ENCODE measurements at regions not wholly inside any gene's neighbourhood (a gene's known extent, or its start where the extent isn't known, plus 50 kb on each side); places are given as distances from the start of the nearest gene placed in this dataset.

- no peak overlapping the region for H3K27ac Mint-ChIP-seq
- intact Hi-C loops (cut with DNase I, micrococcal nuclease): no loop called here
- POLR2A ChIA-PET: no interaction called here
- ATAC-seq (no peak), DNase-seq (no peak)
- no peak overlapping the region for H3K4me3 Mint-ChIP-seq
- peaks cover 6% of the 10 kb centered on the region for H3K27me3 Mint-ChIP-seq
- no peaks in the 10 kb centered on the region for H3K36me3 Mint-ChIP-seq (ENCODE audit: low read depth)
- no peaks in the 10 kb centered on the region for H3K4me1 Mint-ChIP-seq
- no peaks in the 10 kb centered on the region for H3K9me3 Mint-ChIP-seq (ENCODE audit: low read depth)
- CTCF ChIA-PET: no interaction called here
Measured at GRCh38 chr5:155482428-155482827, 468.9 kb downstream of the KIF4B start.

GRCh38 chr5:155485386-155485785 lies 471.8 kb downstream of the KIF4B start:
- CTCF ChIA-PET: no interaction called here
- Mint-ChIP-seq H3K27ac (no peak overlapping the region), H3K36me3 (ENCODE audit: low read depth) (no peaks in the 10 kb centered on the region), H3K9me3 (ENCODE audit: low read depth) (no peaks in the 10 kb centered on the region), H3K27me3 (peaks cover 9% of the 10 kb centered on the region), H3K4me1 (no peaks in the 10 kb centered on the region), H3K4me3 (no peak overlapping the region)
- ATAC-seq: no peak
- intact Hi-C loops (cut with DNase I, micrococcal nuclease): no loop called here
- DNase-seq: no peak
- POLR2A ChIA-PET: no interaction called here

DNA sequence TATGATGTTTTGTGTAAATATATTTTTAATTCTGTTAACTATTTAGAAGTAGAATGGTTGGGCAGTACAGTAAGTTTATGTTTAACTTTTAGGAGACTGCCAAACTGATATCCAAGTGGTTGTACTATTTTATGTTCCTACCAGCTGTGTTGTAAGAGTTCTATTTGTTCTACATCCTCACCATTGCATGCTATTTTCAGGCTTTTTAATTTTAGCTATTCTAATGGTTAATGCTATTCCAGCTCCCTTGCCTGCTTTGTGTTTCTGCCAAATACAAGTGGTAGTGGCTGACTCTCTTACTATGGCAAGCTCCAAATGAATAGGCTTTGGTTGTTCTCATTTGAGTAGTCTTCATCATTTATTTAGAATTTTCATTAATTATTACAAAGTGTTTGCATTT lies 476.4 kb downstream of the KIF4B start:
- H3K4me1 Mint-ChIP-seq: no peaks in the 10 kb centered on the region
- H3K36me3 Mint-ChIP-seq (ENCODE audit: low read depth): no peaks in the 10 kb centered on the region
- intact Hi-C loops (cut with DNase I, micrococcal nuclease): no loop called here
- no peak overlapping the region for H3K27ac Mint-ChIP-seq
- no peaks in the 10 kb centered on the region for H3K9me3 Mint-ChIP-seq (ENCODE audit: low read depth)
- peaks cover 5% of the 10 kb centered on the region for H3K27me3 Mint-ChIP-seq
- ChIA-PET CTCF (no interaction called here), POLR2A (no interaction called here)
- no peak for DNase-seq
- ATAC-seq: no peak
- H3K4me3 Mint-ChIP-seq: no peak overlapping the region

DNA sequence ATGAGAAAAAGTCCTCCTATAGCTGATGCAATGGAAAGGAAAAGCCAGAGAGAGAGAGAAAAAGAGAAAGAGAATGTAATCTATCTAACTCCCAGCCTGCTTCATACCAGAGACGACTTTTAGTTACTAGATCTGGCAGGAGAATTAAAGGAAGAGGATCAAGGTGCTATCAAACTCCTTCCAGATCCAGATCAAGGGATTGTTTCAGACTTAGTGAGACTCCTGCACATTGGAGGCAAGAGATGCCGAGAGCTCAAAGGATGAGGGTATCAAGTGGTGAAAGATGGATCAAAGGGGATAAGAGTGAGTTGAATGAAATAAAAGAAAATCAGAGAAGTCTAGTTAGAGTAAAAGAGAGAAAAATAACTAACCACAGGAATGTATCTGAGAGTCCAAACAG lies 478.6 kb downstream of the KIF4B start:
- Mint-ChIP-seq H3K27ac (no peak overlapping the region), H3K9me3 (ENCODE audit: low read depth) (no peaks in the 10 kb centered on the region), H3K27me3 (peaks cover 6% of the 10 kb centered on the region), H3K4me3 (no peak overlapping the region), H3K36me3 (ENCODE audit: low read depth) (no peaks in the 10 kb centered on the region), H3K4me1 (no peaks in the 10 kb centered on the region)
- no peak for ATAC-seq
- DNase-seq: no peak
- ChIA-PET POLR2A (interaction anchor here (0.6 kb wide), 1 partner anchor 9 kb away, joined by 4 read pairs; no protein-coding TSS in a partner anchor), CTCF (no interaction called here)
- intact Hi-C loops (cut with DNase I, micrococcal nuclease): no loop called here

DNA sequence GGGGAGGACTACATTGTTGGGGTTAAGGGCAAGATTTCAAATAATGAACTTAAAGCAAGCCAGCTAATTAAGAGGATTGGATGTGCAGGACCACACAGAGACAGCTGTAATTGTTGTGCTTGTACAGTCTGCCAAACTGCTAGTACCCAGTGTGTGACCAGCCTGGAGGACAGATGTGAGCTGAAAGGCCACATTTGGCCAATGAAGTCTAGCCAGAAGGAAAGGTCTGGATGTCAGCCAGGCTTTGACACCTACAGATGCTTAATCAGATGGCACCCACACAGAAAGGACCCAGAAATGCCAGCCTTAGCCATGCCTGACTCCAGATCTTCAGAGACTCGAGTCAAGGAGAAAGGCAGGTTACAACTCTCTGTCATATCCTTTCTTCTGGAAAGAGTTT lies 491.1 kb downstream of the KIF4B start:
- H3K27me3 Mint-ChIP-seq: no peaks in the 10 kb centered on the region
- no peak overlapping the region for H3K4me3 Mint-ChIP-seq
- ChIA-PET CTCF (interaction anchor here (0.6 kb wide), 1 partner anchor 157 kb away, joined by 3 read pairs; no protein-coding TSS in a partner anchor), POLR2A (no interaction called here)
- H3K27ac Mint-ChIP-seq: no peak overlapping the region
- no peak for DNase-seq
- H3K9me3 Mint-ChIP-seq (ENCODE audit: low read depth): no peaks in the 10 kb centered on the region
- H3K36me3 Mint-ChIP-seq (ENCODE audit: low read depth): no peaks in the 10 kb centered on the region
- H3K4me1 Mint-ChIP-seq: no peaks in the 10 kb centered on the region
- ATAC-seq: no peak
- intact Hi-C loops (cut with DNase I, micrococcal nuclease): no loop called here

GRCh38 chr5:155507363-155507762 lies 493.8 kb downstream of the KIF4B start:
- no peak overlapping the region for H3K27ac Mint-ChIP-seq
- H3K36me3 Mint-ChIP-seq (ENCODE audit: low read depth): no peaks in the 10 kb centered on the region
- intact Hi-C loops (cut with DNase I, micrococcal nuclease): no loop called here
- CTCF ChIA-PET: no interaction called here
- POLR2A ChIA-PET: no interaction called here
- no peaks in the 10 kb centered on the region for H3K9me3 Mint-ChIP-seq (ENCODE audit: low read depth)
- no peaks in the 10 kb centered on the region for H3K4me1 Mint-ChIP-seq
- H3K4me3 Mint-ChIP-seq: no peak overlapping the region
- no peak for DNase-seq
- ATAC-seq: no peak
- H3K27me3 Mint-ChIP-seq: peaks cover 2% of the 10 kb centered on the region

DNA sequence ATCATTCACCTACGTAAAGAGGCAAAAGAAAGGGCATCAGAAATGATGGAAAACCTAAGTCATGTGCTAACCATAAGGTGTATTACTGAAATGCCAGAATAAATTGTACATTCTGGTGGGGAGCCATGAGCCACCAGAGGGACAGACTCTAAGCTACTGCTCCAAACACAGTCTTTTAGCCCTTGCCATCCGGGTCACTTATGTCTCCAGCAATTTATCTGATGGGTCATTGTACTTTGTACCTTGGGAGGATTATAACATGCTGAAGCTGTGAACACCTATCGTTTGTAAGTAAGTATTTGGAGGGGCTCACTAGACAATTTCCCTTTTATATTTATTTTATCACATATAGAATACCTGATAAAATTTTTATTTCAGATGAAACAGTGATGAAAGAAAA lies 495.1 kb downstream of the KIF4B start:
- H3K4me3 Mint-ChIP-seq: no peak overlapping the region
- ChIA-PET CTCF (no interaction called here), POLR2A (no interaction called here)
- no peaks in the 10 kb centered on the region for H3K4me1 Mint-ChIP-seq
- DNase-seq (no peak), ATAC-seq (no peak)
- H3K27ac Mint-ChIP-seq: no peak overlapping the region
- H3K27me3 Mint-ChIP-seq: peaks cover 2% of the 10 kb centered on the region
- no peaks in the 10 kb centered on the region for H3K9me3 Mint-ChIP-seq (ENCODE audit: low read depth)
- intact Hi-C loops (cut with DNase I, micrococcal nuclease): no loop called here
- no peaks in the 10 kb centered on the region for H3K36me3 Mint-ChIP-seq (ENCODE audit: low read depth)

DNA sequence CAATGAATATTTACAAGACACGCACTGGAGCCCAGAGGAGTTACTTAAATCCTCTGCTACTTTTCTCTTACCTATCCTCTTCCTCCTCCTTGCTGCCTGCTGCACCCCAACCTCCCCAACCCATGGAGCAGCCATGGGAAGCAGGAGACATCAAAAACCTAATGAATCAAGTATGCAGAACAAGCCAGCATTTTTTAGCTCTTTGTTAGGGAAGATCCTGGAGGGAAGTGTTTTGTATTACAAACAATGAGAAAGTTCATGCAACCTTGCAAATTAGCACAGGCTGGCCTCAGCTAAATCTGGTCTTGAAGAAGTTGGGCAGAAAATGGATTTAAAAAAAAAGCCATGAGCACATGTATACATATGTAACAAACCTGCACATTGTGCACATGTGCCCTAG lies 498.8 kb downstream of the KIF4B start:
- H3K4me1 Mint-ChIP-seq: no peaks in the 10 kb centered on the region
- H3K9me3 Mint-ChIP-seq (ENCODE audit: low read depth): no peaks in the 10 kb centered on the region
- intact Hi-C loops (cut with DNase I, micrococcal nuclease): no loop called here
- H3K4me3 Mint-ChIP-seq: no peak overlapping the region
- POLR2A ChIA-PET: interaction anchor here (0.6 kb wide), 1 partner anchor 333 kb away, joined by 5 read pairs; no protein-coding TSS in a partner anchor
- no peak overlapping the region for H3K27ac Mint-ChIP-seq
- DNase-seq (no peak), ATAC-seq (no peak)
- no peaks in the 10 kb centered on the region for H3K36me3 Mint-ChIP-seq (ENCODE audit: low read depth)
- peaks cover 2% of the 10 kb centered on the region for H3K27me3 Mint-ChIP-seq
- CTCF ChIA-PET: interaction anchor here (0.6 kb wide), 1 partner anchor 357 kb away, joined by 3 read pairs; no protein-coding TSS in a partner anchor

DNA sequence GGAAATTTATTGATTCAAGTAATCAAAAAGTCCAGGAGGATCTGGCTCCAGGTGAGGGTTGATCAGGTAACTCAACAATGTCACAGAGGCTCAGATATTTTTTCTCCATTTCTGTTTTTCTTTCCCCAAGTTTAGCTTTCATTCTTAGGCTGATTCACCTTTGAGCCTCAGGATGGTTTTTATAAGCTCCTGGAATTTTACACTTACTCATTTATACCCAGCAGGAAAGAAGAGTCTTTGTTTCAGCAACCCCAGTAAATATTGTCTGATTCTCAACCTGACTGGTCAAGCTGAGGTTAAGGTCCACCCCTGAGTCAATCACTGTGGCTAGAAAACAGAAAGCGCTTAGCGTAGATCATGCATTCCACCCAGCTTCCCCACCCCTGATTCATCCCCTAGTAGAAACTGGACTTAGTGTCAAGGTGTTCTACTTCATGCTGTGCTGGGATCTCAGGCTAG lies 500.6 kb downstream of the KIF4B start:
- Mint-ChIP-seq H3K27ac (no peak overlapping the region), H3K36me3 (ENCODE audit: low read depth) (no peaks in the 10 kb centered on the region), H3K27me3 (peaks cover 2% of the 10 kb centered on the region), H3K9me3 (ENCODE audit: low read depth) (no peaks in the 10 kb centered on the region), H3K4me1 (no peaks in the 10 kb centered on the region), H3K4me3 (no peak overlapping the region)
- ChIA-PET POLR2A (no interaction called here), CTCF (no interaction called here)
- intact Hi-C loops (cut with DNase I, micrococcal nuclease): no loop called here
- DNase-seq: no peak
- no peak for ATAC-seq

- ChIA-PET POLR2A (no interaction called here), CTCF (interaction anchor here (0.8 kb wide), 1 partner anchor 26 kb away, joined by 3 read pairs; no protein-coding TSS in a partner anchor)
- intact Hi-C loops (cut with DNase I, micrococcal nuclease): no loop called here
- H3K9me3 Mint-ChIP-seq (ENCODE audit: low read depth): no peaks in the 10 kb centered on the region
- H3K36me3 Mint-ChIP-seq (ENCODE audit: low read depth): no peaks in the 10 kb centered on the region
- DNase-seq (no peak), ATAC-seq (no peak)
- no peak overlapping the region for H3K27ac Mint-ChIP-seq
- H3K27me3 Mint-ChIP-seq: no peaks in the 10 kb centered on the region
- no peak overlapping the region for H3K4me3 Mint-ChIP-seq
- no peaks in the 10 kb centered on the region for H3K4me1 Mint-ChIP-seq
Measured at GRCh38 chr5:155522540-155522939, 509.0 kb downstream of the KIF4B start.

GRCh38 chr5:155529362-155529761 lies 515.8 kb downstream of the KIF4B start:
- POLR2A ChIA-PET: no interaction called here

DNA sequence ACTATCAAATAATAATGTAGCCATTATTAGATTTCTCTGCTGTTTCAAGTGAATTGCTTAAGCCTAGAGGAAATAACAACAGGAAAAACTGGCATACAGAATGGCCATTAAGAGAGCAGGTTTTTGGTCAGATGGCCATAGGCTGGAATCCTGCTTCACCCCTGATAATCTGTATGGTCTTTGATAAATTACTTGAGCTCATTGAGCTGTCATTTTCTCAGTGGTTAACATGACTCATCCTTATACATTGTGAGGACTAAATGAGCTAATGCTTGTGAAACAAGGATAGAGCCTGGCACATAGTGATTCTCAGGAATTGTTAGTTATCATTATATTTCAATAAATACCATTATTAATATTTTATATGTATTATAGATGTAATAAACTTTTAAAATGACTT lies 516.5 kb downstream of the KIF4B start:
- ATAC-seq (no peak), DNase-seq (no peak)
- Mint-ChIP-seq H3K4me3 (no peak overlapping the region), H3K36me3 (ENCODE audit: low read depth) (no peaks in the 10 kb centered on the region), H3K27ac (no peak overlapping the region), H3K27me3 (no peaks in the 10 kb centered on the region), H3K9me3 (ENCODE audit: low read depth) (no peaks in the 10 kb centered on the region), H3K4me1 (no peaks in the 10 kb centered on the region)
- ChIA-PET POLR2A (interaction anchor here (0.6 kb wide), 1 partner anchor 14 kb away, joined by 3 read pairs; no protein-coding TSS in a partner anchor), CTCF (interaction anchor here (0.7 kb wide), 2 partner anchors 81 to 491 kb away, joined by 3 read pairs; no protein-coding TSS in a partner anchor)
- intact Hi-C loops (cut with DNase I, micrococcal nuclease): no loop called here

More at GRCh38 chr5:155529362-155529761, 515.8 kb downstream of the KIF4B start:
- Mint-ChIP-seq H3K36me3 (ENCODE audit: low read depth) (no peaks in the 10 kb centered on the region), H3K9me3 (ENCODE audit: low read depth) (no peaks in the 10 kb centered on the region), H3K27ac (no peak overlapping the region), H3K4me3 (no peak overlapping the region), H3K4me1 (no peaks in the 10 kb centered on the region), H3K27me3 (no peaks in the 10 kb centered on the region)
- CTCF ChIA-PET: interaction anchor here (0.7 kb wide), 1 partner anchor 80 kb away, joined by 3 read pairs; no protein-coding TSS in a partner anchor
- DNase-seq: no peak
- ATAC-seq: no peak
- intact Hi-C loops (cut with DNase I, micrococcal nuclease): no loop called here

All from activated CD4-positive, alpha-beta T cell treated with anti-CD3 and anti-CD28 coated beads for 36 hours (primary cell).